ENCODE measurements at regions not wholly inside any gene's neighbourhood (a gene's known extent, or its start where the extent isn't known, plus 50 kb on each side); places are given as distances from the start of the nearest gene placed in this dataset.

- DNase-seq (ENCODE audit: low read depth in 2 of 3, low spot score in 2 of 3), result no peak
Observed at GRCh38 chr2:128399690-128400291, 81.1 kb upstream of the HS6ST1 start.

GRCh38 chr2:128401680-128402079, 83.0 kb upstream of the HS6ST1 start:
- DNase-seq (ENCODE audit: low read depth in 2 of 3, low spot score in 2 of 3), result no peak

DNA sequence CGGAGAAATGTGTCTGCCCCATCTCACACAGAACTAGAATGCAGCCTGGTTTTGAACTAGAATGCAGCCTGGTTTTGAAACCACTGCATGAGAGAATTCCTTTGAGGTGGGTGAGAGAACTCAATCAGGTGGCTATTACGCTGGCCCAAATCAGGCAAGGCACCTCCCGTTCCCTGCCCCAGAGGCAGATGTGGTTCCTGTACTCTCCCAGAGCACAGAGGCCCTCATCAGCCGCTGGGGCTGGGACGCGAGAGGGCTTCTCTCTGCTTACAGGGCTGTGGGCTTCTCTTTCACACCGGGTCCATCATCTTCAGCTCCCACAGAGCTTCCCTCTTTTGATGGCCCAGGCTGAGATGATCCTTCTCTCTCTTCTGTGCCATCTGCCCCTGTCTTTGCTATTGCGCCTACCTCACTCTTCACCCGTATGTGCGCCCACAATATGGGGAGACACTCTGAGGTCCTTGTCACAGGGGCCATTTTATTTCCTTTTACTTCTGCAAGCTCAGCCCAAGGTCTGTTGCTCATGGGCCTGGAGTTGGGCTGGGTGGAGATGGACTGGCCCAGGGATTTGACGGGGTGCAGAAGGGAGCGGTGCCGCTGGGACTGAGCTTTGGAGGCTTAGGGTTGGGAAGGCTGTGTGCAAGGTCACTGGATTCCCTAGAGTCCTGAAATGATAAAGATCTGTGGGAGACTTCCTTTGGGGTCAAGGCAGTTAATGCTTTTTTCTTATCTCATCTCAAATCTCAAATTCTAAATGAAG, 84.4 kb upstream of the HS6ST1 start:
- DNase-seq (ENCODE audit: low read depth in 2 of 3, low spot score in 2 of 3), result no peak

- DNase-seq (ENCODE audit: low read depth in 2 of 3, low spot score in 2 of 3), result no peak
Observed at GRCh38 chr2:128403814-128404708, 85.4 kb upstream of the HS6ST1 start.

GRCh38 chr2:128404709-128405466, 86.2 kb upstream of the HS6ST1 start:
- DNase-seq (ENCODE audit: low read depth in 2 of 3, low spot score in 2 of 3), result no peak

GRCh38 chr2:128405467-128405900, 86.8 kb upstream of the HS6ST1 start:
- DNase-seq (ENCODE audit: low read depth in 2 of 3, low spot score in 2 of 3), result no peak

- no peak for DNase-seq (ENCODE audit: low read depth in 2 of 3, low spot score in 2 of 3)
Observed at GRCh38 chr2:128405981-128406613, 87.4 kb upstream of the HS6ST1 start.

GRCh38 chr2:128406736-128407554, 88.3 kb upstream of the HS6ST1 start:
- no peak for DNase-seq (ENCODE audit: low read depth in 2 of 3, low spot score in 2 of 3)

DNA sequence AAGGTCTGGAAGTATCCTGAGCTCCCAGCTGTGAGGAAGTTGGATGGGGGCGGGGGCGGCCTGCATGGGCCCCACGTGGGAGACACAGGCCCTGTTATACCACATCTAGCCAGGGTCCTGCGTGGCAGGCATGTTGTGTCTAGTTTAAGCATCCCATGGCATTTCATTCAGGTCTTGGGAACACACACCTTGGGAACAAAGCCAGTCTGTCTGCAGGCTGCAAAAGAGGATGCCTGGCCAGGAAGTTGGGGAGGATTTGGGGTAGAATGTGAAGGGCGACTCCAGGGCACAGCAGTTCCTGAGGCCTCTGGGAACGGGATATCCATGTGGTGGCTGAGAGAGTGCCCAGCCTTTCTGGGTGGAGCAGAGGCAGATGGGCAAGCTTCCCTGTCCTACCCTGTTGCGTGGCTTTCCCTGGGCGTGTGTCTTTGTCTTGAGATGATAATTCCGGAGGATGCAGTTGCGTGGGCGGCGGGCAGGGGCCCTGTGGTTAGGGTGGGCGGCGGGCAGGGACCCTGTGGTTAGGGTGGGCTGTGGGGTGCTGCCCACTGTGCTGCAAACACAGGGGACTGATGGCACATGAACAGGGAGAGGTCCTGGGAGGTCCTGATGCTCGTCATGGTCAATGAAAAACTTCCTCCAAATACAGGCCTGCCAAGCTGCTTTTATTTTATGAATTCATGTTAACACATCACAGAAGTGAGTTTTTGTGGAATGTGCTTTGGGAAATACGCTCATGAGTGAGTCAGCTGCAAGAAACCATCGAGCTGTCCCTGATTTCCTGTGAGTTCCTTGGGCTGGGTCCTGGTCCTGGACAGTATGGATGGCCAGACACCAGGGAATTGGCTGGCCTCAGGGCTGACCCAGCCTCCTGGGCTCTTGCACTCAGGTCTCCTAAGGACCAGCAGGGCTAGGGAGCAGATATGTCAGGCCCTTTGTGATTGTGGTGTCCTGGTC, 90.0 kb upstream of the HS6ST1 start:
- no peak for DNase-seq (ENCODE audit: low read depth in 2 of 3, low spot score in 2 of 3)

DNA sequence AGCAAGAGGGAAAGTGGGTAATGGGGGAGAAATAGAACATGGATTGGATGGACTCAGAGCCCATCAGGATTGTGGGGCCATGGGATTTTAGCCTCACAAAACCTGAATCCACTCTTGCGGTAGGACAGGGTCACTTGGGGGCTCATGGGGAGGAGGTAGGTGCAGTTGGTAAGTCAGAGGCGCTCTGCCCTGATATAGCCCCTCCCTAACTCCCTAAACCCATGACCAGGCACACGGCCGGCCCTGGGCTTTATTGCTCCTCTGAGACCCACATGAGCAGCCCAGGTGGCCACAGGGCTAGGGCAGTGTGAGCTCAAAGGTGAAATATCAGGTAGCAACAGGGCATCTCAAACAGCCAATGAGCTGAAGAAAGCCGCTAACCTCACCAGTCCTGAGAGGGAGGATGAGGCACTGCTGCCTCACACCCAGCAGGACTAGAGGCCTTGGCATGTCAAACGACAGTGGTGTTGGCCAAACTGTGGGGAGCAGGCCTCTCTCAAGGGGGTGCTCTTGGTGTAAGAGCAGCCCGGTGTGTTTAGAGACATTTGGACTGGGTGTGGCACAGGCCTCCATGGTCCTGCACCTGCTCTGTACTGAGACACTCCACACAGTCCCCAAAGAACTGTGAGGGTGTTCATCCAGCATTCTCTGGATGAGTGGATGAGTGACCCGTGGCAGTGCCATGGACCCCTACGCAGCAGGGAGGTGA, 90.8 kb upstream of the HS6ST1 start:
- DNase-seq (ENCODE audit: low read depth in 2 of 3, low spot score in 2 of 3), result no peak

GRCh38 chr2:128410035-128410757, 91.5 kb upstream of the HS6ST1 start:
- no peak for DNase-seq (ENCODE audit: low read depth in 2 of 3, low spot score in 2 of 3)

DNA sequence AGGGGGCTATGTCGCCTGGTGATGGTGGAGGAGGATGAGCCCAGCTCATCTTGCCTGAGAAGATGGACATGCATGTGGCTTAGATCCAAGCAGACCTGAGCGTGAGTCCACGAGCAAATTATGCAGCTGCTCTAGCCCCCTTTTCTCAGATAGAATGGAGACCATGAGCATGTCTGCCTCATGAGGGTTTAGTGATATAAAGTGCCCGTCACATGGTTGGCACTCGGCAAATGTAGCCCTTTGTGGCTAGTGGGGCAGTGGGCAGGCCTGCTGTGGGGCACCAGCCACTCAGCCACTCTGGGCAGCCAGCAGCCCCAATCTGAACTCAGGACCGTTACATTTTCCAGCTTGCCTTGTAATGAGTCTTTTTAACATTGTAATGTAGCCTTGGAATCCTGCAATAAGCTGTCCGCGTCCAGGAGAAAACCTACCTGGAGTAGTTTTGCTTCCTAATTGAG, 92.1 kb upstream of the HS6ST1 start:
- no peak for DNase-seq (ENCODE audit: low read depth in 2 of 3, low spot score in 2 of 3)

- no peak for DNase-seq (ENCODE audit: low read depth in 2 of 3, low spot score in 2 of 3)
Observed at GRCh38 chr2:128411431-128411830, 92.8 kb upstream of the HS6ST1 start.

- no peak for DNase-seq (ENCODE audit: low read depth in 2 of 3, low spot score in 2 of 3)
Observed at GRCh38 chr2:128412181-128412871, 93.7 kb upstream of the HS6ST1 start.

DNA sequence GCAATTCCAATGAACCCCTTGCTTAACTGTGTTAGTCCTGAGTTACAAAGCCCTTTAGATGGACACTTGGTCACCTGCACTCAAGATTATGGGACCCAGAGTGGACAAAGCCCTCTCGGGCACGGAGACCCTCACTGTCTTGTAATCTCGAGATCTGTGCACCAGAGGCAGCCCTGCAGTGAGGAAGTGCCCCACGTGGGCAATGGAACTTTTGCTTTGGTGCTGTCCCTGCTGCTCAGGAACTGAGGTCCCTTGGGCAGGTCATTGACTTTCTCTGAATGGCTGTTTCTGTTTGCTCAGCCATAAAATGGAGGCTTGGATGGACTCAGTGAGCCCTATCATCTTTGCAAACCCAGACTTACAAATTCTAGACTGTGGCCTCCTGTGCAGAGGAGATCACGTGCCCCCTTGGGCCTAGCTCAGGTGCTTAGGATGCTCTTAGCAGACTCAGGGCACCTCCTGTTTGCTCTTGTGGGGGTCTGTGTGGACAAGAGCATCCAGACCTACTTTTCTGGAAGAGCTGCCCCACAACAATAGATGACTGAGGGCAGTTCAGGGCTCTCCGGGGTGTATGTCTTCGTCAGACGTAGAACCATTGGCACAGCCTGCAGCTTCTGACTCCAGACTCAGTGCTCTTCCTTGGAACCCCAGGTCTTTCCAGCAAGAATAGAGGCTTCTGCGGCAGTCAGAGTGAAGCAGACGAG, 94.5 kb upstream of the HS6ST1 start:
- no peak for DNase-seq (ENCODE audit: low read depth in 2 of 3, low spot score in 2 of 3)

Measured in hematopoietic multipotent progenitor cell (in vitro differentiated cells).